GM12875 (cell line): ENCODE measurements at regions not wholly inside any gene's neighbourhood (a gene's known extent, or its start where the extent isn't known, plus 50 kb on each side); places are given as distances from the start of the nearest gene placed in this dataset.

Experiments
- H3K4me3 ChIP-seq: one replicate; pipeline ENCODE4 v1.5.1; 2011; ENCODE audit warnings: low read depth, low read length, control low read depth
- TF ChIP-seq, protein P1 (sequence below): IDR thresholded peaks from 2 replicates; pipeline ENCODE4 v1.5.1; 2011; ENCODE audit warnings: low read depth, mild to moderate bottlenecking, control low read depth, inconsistent platforms, low read length, moderate library complexity, borderline replicate concordance; ENCODE audit not compliant: insufficient read depth

DNA sequence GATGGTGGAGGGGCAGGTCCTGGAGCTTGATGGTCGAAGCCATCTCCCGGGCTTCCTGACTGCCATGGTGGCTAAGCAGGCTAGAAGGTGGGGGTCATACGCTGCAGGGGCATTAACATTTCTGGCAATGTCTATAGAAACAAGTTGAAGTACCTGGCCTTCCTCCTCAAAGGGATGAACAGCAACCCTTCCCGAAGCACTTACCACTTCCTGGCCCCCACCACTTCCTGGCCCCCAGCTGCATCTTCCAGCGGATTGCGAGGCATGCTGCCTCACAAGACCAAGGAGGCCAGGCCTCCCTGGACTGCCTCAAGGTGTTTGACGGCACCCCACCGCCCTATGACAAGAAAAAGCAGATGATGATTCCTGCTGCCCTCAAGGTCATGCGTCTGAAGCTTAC lies 97.0 kb upstream of the MOCS2 start:
- TF ChIP-seq, protein P1, sequence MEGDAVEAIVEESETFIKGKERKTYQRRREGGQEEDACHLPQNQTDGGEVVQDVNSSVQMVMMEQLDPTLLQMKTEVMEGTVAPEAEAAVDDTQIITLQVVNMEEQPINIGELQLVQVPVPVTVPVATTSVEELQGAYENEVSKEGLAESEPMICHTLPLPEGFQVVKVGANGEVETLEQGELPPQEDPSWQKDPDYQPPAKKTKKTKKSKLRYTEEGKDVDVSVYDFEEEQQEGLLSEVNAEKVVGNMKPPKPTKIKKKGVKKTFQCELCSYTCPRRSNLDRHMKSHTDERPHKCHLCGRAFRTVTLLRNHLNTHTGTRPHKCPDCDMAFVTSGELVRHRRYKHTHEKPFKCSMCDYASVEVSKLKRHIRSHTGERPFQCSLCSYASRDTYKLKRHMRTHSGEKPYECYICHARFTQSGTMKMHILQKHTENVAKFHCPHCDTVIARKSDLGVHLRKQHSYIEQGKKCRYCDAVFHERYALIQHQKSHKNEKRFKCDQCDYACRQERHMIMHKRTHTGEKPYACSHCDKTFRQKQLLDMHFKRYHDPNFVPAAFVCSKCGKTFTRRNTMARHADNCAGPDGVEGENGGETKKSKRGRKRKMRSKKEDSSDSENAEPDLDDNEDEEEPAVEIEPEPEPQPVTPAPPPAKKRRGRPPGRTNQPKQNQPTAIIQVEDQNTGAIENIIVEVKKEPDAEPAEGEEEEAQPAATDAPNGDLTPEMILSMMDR, result no peak
- no peak overlapping the region for H3K4me3 ChIP-seq

DNA sequence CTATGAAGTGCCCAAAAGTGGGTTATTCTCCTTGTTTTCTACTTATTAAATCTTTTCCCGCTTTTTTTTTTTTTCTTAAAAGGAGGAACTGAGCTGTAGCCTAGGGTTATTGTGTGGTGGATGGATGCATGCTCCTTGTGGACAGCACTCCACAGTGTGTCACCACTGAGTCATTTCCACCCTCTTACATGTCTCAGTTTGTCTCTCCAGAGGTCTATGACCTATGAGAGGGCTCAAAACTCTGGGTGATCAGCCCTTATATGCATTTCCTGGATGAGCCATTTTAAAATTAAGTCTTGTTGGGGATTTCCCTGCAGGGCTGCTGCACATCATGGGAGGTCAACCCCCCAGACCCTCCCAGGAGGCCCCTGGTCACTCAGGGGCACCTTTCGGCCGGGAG lies 102.2 kb upstream of the MOCS2 start:
- TF ChIP-seq, protein P1, result no peak

DNA sequence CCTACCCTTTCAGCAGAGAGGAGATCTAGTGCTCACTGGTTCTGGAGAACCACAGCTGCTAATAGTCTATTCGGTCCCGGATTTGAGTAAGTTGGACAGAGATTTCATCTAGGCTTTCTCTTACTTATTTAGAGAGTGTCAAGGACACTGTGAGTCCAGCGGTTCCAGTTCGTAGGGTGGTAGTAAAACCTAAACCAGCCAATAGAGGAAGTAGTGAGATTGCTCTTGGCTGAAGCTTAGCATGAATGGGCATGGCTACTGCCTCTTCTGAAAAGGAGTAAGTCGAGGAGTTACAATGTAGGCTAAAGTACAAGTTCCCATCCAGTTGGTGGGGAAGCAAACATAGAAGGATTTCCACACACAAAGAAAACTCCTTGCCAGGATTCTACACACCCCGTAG lies 109.6 kb upstream of the MOCS2 start:
- H3K4me3 ChIP-seq, result no peak overlapping the region

More for the DNA sequence above, 102.2 kb upstream of the MOCS2 start:
- no peak overlapping the region for H3K4me3 ChIP-seq

DNA sequence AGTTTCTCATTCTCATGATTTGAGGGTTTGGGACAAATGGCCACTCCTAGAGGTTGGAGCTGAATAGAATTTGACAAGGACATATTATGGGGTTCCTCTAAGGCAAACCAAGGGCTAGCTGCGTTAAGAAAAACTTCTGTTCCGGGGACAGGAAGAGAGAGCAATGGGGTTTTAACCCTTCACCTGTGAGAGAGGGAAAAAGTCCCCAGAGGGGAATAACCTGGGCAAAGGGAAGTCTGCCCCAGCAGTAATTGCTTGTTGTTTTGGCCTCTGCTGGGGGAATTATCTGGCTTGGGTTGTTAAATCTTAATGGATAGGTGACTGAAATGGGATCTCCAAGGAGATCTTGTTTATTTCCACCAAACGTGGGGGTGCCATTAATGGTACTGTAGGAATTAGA lies 110.1 kb upstream of the MOCS2 start:
- TF ChIP-seq, protein P1, result no peak
- no peak overlapping the region for H3K4me3 ChIP-seq

More for the DNA sequence above, 109.6 kb upstream of the MOCS2 start:
- TF ChIP-seq, protein P1, result no peak

DNA sequence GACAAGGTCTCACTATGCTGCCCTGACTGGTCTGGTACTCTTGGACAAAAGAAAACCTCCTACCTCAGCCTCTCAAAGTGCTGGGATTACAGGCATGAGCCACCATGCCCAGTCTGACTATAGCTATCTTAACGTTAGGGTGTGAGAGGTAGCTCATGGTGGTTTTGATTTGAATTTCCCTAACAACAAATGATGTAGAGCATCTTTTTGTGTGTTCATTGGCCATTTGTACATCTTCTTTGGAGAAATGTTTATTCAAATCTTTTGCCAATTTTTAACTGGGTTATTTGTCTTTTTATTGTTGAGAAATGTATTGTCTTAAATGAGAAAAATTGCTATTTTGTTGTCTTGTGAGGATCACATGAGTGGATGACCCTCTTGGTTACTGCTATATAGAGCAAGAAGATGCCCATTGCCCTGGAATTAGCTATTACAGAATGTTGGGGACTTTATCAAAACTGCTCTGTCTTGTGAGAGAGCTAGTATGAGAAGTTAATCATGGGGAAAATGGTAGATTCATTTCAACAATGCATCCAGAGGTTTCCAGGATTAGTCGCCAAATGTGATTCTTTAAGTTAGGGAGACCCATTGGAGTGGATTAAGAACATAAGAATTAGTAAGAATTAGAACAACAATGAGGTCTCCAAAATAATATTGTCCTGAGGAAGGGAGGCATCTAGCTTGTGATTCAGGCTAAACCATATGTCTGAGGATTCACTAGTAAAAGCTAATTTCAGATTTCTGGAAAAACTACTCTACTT lies 124.3 kb upstream of the MOCS2 start:
- H3K4me3 ChIP-seq, result no peak overlapping the region
- TF ChIP-seq, protein P1, result no peak

DNA sequence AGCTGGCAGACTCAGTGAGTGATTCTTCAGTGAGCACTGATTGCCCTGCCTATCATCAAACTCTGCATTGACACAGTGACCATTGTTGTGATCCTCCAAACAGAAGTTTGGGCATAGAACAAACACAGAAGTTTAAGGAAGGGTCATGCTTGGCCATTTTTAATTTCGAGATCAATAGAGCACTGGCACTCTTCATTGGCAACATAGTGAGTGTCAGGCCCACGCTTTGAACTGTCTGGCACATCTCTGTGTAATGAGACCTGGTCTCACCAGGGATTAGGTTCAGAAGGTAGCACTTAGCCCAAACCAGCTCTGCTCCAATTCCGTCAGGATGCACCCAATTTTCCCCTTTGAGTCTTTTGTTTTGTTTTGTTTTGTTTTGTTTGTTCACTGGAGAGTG lies 127.1 kb upstream of the MOCS2 start:
- no peak overlapping the region for H3K4me3 ChIP-seq
- TF ChIP-seq, protein P1, result no peak

DNA sequence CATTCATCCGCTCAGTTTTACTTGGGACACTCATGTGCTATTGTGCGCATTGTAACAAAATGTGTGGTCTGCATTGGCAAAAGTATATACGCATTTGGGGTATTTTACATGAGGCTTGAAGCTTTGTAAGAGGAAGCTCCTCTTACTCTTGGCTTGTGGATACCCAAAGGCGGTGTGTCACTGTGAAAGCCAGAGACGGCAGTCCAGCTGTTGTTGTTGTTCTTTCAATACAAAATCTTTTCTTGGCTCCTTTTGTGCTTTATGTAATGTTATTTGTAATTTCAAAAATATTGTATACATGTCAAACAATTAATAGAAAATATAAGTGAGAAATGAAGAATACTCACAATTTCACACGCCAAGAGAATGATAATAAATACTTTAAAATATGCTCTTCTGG lies 128.3 kb upstream of the MOCS2 start:
- H3K4me3 ChIP-seq, result no peak overlapping the region
- TF ChIP-seq, protein P1, result no peak
